HG03457 (cell line): ENCODE measurements at regions not wholly inside any gene's neighbourhood (a gene's known extent, or its start where the extent isn't known, plus 50 kb on each side); places are given as distances from the start of the nearest gene placed in this dataset.
"Not testable (repeated sequence)": the region's sequence is repeated elsewhere in the genome, so short reads cannot be mapped to it uniquely, and the experiment has no call there.

Experiments
- ATAC-seq: cut with Tn5 transposase; IDR thresholded peaks from one replicate; pipeline ENCODE4 v1.9.1; 2021; ENCODE audit warnings: moderate number of reproducible peaks; ENCODE audit not compliant: unreplicated experiment

DNA sequence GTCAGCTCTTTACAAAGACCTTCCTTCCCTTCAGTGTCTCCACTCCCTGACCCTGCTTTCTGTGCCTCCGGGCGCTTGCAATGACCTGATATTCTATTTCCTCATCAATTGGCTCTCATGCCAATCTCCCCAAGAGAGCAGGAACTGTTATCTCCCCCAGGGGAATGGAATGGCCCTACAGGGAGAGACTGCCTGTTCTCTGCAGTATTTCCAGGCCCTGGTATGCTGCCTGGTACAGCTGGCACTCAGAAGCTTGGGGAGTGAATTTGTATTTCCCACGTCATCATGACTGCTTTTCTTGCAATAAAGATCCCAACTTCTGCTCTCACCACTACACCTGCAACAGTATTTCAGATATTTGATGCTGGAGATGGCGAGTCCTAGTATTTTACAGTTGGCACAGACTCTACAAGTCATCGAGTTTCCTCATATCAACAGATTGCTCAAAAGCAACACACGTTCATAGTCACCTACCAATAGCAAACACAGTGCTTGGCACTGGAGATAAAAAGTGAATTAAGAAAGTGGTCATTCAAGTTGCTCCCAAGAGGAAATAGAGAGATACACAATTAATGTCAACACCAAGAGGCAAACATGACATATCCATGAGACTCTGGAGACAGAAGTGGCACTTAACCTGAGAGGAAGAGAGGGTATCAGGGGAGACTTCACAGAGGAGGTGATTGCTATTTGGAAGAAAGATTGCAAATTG lies 90.5 kb upstream of the EGFL6 start:
- ATAC-seq, result no peak

DNA sequence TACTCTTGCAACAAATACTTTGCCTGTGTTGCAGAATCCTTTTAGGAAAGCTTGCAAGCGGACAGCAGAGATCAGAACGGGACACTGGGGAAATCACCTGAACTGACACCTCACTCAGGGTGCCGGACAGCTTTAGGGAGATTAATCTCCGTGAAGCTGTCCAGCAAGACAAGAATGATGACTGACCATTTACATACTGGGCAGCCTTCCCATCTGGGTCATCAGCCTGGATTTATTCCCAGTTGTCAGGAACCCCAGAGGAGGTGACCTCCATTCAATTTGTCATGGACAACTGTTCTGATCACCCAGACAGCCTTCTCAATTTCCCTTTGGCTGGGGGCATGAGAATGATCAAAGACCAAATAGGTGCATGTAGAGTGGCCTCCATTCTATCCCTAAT lies 93.0 kb upstream of the EGFL6 start:
- no peak for ATAC-seq

DNA sequence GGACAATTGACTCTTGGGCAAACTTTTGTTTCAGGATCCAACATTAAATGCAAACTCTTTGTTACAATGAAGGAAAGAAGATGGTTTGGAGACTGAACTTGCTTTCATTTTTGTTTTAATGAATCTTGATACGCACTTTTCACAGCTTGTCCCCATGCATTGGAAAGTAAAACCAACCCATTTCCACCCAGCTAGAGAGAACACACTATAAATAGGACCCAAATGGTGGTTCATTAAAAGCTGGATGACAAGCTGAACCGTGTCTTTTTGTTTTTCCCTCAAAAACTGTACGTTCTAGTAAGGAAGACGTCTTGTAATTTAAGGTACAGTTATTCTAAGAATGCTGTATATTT lies 95.3 kb upstream of the EGFL6 start:
- peak; percentile 44 for ATAC-seq

DNA sequence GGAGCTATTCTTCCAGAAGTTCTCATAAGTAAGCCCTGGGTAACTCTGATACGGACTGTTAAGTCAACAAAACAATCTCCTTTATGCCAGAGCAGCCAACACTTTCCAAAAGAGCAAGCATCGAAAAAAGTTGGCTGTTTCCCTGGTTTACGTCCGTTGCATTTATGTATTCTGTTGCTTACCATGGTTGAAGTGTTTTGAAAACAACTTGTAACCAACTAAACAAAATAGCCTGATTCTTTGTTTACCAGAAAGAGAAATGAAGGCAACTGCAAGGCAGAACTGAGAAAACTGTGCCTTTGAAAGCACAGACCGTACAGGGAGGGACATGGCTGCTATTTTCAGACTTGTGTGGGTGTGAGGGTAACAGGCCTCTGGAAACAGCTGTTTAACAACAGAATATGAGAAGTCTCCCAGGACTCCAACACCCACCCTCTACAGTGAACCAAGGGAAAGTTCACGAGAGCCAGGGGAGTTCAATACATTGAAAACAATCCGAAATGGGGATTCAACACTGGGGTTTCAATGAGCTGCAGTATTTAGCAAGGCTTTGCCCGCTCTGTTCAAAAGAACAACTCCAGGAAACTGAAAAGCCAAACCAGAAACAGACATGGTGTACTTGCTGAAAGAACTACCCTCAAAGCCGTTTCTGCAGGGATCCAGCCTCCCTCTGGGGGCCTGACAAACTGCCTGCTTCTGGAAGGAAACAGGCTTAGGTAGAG lies 95.8 kb upstream of the EGFL6 start:
- peak; percentile 61 for ATAC-seq

DNA sequence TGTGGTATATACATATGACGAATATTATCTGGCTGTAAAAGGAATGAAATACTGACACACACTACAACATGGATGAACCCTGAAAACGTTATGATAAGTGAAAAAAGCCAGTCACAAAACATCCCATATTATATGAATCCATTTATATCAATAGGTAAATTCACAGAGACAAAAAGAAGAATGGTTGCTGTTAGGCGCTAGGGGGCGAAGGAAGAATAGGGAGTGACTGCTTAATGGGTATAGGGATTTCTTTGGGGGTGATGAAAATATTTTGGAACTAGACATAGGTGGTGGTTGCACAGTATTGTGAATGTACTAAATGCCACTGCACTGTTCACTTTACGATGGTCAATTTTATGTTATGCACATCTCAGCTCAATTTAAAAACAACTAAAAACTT lies 96.4 kb upstream of the EGFL6 start:
- ATAC-seq, result no peak

DNA sequence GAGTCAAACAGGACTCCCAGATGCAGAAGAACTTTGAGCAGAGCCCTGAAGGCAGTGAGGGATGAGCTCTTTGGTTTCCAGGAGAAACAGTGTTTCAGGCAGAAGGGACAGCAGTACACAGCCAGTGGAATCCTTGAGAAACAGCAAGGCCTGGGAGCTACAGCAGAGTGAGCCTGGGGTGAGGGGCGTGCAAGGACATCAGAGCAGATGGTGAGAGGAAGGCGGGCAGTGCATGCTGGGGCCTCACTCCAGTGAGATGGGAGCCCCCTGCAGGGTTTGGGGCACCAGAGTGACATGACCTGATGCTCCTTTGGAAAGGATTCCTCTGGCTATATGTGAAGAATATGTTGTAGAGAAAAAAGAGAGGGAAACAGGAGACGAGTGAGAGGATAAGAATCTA lies 98.1 kb upstream of the EGFL6 start:
- no peak for ATAC-seq

DNA sequence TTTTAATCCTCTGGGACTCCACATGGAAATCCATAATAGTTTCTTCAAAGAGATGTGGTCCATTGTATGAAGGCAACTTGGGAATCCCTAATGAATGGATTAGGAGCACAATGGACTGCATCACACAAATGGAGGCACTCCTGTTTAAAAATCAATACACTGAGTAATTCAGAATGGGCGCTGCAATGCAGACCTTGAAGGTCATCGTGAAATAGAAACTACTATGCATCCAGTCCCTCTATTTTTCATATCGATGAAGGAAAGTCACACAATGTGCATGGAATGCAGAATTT lies 98.8 kb upstream of the EGFL6 start:
- no peak for ATAC-seq

DNA sequence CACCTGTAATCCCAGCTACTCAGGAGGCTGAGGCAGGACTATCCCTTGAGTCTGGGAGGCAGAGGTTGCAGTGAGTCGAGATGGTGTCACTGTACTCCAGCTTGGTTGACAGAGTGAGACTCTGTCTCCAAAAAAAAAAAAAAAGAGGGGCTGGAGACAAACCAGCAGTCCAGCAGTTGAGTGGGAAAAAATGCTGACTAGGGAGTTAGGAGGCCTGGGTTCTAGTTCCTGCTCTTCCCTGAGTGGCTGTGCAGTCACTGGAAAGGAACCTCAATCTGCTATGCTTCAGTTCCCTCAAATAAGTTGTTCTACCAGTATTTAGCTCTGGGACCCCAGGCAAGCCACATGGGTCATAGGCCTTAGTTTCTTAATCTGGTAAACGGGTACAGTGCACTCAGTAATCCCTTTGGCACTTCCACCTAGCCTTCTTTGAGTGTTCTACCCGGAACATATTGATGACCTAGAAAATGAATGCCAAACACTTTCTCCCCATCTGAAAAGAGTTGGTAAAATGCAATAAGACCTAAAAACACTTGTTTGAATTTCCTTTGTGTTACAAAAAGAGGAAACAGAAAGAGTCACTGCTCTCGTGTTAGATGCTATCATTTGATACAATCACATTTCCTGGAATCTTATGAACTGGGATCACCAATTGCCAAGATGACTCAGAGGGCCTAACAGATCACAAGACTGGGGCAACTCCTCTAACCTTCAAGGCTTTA lies 99.3 kb upstream of the EGFL6 start:
- no peak for ATAC-seq

DNA sequence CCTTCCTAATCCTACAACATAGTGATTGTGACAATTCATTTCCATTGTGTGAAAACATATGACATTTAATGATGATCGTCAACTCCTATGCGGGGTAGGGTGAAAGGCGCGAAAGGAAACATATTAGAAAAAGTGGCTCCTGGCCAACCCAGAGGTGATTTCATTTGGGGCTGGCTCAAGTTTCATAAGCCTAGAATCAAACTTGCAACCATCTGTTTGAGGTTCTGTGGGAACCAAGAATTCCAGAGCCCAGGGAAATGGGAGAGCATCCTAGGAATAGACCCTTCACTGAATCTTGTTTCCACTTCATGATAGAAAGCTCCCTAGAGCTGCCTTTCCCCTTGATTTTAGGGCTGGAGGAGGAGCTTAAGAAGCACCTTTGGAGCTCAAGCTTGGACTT lies 101.3 kb upstream of the EGFL6 start:
- ATAC-seq, result no peak

DNA sequence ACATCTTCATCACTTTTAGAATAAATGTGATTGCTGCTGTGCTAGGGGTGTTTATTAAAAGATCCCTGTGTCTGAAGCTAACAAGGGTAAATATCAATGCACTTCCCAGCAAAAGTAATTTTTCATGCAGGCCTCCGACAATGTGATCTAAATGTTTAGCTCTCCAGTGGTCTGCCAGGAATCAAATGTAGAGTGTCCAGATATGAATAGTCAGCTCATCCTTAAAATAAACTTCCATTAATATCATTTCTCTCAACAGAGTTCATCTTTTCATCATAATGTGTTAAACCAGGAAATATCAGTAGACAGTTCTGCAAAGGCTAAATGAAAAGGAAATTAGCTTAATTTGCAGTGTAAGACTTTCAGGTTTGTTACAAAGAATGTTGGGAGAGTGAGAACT lies 102.2 kb upstream of the EGFL6 start:
- no peak for ATAC-seq

DNA sequence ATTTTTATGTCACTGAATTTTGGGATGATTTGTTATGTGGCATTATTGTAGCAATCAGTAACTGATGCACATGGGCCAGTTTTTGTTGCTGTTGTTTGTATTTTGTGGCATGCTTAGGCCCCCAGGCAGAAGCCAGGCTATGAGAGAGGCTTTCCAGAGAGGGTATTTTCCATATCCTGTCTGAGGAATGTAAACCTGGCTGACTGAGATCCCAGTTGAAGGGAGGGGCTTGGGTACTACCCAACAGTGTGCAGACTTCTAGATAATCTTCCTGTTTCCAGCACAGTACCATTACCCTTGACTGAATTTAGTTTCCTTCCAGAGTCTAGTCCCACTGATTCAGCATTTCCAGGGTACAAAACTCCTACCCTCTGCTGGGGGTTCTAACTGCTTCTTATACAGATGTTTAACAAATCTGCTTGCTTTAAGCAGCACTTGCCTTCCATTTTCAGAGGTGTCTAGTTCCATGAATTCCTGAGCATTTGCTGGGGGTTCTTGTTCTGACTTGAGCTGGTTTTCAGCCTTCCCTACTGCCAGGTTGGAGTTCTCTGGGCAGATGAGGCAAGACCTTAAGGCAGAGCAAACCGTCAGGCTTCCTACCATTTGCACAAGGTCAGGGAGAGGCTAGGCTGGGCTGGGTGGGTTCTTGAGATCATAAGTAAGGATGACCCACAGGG lies 104.7 kb upstream of the EGFL6 start:
- no peak for ATAC-seq

DNA sequence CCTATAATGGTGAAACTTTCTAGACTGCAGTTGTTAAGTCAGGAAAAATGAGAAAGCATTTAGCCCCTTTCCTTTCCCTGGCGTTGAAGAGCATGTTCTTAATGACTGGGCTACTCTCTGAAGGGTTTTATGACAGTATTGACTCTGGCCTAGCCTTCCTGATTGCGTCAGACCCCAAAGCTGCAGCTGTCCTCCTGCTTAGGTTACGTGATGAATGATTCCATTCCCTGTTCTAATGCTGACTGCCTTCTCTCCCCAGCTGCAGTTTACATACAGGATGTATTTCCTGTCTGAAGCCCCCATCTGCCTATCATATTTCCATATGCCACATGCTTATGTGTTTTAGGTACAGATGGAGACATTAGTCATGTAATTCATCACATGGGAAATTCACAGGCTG lies 105.8 kb upstream of the EGFL6 start:
- no peak for ATAC-seq

DNA sequence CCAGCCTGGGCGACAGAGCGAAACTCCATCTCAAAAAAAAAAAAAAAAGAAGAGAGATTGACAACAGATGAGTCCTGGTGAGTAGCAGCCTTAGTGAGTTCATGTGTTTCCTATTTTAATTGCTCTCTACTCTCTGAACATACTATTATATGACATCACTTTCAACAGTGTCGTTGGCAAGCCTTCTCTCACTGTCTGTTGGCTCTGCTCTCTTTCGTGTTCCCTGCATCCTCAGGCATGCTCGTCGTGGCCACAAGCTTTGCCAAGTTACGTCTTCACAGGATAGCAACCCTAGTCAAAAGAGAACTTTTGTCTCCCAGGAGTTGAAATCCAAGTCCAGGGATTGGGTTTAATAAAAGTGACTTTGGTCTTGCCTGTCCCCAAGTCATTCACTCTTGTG lies 117.1 kb upstream of the EGFL6 start:
- ATAC-seq, result no peak

DNA sequence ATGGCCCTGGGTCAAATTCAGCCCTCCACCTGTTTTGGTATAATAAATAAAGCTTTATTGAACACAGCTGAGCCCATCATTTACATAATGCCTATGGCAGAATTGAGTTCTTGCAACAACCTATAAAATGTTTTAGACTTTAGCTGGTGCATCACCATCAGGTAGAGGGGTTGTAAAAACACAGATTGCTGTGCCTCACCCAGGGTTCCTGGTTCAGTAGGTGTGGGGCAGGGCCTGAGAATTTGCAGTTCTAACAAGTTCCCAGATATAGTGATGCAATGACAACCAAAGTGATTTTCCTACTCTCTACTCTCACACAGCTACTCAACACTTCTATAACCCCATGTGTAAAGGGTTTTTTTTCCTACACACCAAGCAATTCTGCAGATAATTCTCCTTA lies 120.0 kb upstream of the EGFL6 start:
- no peak for ATAC-seq

DNA sequence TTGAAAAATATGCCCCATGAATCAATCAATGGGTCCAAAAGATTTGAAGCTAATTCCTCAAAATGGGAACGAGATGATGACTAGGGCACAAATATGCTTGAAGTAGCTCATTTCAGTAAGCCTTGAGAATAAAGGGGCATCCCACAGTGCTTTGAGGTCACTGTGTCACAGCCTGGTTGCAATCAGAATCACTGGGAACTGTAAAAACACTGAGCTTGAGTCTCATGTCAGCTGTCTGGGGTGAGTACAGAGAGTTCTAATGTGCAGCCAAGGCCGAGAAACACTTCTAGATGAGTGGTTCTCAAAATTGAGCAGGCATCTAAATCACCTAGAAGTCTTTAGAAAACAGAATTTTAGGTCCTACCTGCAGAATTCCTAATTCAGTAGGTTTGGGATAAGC lies 120.5 kb upstream of the EGFL6 start:
- no peak for ATAC-seq

DNA sequence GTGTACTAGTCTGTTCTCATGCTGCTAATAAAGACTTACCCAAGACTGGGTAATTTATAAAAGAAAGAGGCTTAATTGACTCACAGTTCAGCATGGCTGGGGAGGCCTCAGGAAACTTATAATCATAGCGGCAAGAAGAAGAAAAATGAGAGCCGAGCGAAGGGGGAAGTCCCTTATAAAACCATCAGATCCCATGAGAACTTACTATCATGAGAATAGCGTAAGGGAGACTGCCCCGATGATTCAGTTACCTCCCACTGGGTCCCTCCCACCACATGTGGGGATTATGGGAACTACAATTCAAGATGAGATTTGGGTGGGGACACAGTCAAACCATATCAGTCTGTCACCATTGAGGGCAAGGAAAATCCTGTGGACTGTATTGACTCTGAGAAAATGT lies 121.8 kb upstream of the ATXN3L start:
- ATAC-seq, result not testable (repeated sequence)

DNA sequence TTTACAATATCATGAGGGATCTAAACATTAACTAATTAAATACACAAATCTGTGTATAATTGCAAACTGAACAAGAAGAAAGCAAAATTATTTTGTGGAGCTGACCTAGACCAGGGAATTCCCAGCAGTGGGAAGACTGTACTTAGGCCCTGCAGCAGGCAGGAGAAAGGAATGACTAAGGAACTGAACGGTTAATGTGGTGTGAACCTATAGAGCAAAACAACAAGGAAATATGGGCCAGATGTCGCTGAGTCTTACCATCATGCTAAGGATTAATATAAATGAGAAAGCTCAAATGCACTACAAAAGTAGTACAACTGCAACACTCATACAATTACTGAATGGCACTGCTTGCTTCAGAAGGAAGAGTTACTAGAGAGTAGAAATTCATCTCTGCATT lies 120.3 kb upstream of the ATXN3L start:
- ATAC-seq, result no peak

DNA sequence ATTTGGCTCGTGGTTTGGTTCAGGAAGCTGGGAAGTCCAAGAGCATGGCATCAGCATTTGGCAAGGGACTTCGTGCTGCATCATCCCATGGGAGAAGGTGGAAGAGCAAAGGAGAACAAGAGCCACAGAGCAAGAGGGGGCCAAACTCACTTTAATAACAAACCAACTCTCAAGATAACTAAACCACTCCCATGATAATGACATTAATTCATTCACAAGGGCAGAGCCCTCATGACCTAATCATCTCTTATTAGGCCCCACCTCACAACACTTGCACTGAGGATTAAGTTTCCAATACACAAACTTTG lies 113.4 kb upstream of the ATXN3L start:
- ATAC-seq, result no peak

DNA sequence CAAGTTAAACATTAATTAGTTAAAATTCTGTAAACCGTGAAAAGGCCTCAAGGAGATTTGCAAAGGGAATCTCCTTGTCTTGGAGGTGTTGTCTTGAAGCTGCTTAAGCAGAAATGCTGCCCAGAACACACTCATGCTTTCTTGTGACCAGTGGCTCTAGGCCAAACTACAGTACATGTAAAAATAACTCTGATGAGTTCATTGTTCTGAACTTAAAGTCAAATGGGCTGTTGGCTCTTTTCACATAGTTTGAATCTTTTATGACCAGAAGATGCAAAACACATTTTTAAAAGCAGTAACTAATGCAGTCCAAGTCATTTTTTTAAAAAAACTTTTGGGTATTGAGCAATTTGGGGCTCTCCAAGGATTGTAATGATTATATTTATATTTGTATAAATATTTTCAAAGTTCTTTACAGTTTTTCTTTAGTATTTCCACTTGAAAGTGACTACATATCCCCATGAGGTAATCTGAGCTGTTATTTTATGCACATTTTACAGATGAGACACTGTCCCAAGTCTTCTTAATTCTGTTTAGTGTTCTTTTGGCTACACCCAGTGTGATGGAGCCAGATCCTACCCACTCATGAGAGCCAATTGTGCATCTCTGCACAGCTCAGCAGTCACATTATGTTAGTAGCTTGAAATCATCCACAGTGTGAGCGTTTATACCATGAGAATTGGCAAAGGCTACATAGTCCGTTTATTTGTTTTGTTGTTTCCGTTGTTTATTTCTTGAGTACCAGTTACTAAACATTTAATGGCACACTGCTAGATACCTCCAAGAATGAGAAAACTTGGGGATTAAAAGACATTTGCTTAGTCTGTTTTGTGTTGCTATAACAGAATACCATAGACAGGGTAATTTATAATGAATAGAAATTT lies 112.8 kb upstream of the ATXN3L start:
- ATAC-seq, result no peak

DNA sequence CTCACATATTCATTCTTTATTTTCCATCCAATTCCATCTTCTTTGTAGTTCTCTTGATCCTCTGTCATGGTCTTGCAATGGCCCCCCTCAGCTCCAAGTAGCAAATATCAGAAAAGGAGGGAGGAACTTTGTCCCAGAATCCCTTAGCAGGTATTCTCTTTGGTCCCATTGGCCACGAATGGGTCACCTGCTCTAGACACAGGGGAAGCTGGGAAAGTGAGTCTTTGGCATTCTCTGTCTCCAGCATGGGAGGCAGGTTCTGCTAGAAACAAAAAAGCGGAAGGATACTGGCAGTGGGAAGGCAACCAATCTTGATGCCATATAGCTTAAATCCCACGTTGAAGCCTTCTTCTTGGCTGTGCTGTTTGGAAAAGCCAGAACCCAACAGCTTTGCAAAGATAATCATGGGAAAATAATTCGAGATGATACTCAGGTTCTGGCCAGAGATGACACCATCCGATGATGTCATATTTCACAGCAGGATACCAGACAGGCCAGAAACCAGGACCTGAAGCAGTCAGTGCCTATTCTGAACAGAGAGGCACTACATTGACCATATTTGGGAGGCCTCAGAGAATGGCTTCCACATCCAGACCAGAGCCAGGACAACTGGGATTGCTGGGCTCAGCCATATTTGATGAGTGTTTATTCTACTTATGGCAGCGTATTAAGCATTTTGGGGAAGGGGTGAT lies 110.4 kb upstream of the ATXN3L start:
- no peak for ATAC-seq
